Lower leg skin (tissue), 4 donors: ENCODE measurements at regions not wholly inside any gene's neighbourhood (a gene's known extent, or its start where the extent isn't known, plus 50 kb on each side); places are given as distances from the start of the nearest gene placed in this dataset.

Experiments used
- DNase-seq, 2 donors: peaks; one replicate each; pipeline ENCODE4 v3.0.0-alpha.2; 2019; ENCODE audit warnings: low spot score in 2 of 2
- H3K4me3 ChIP-seq: fragments of 200-600 bp; sonication (generic); 2 replicates; pipeline ENCODE4 v1.5.1; 2017; ENCODE audit warnings: mild to moderate bottlenecking, low read depth; ENCODE audit not compliant: poor library complexity, severe bottlenecking
- POLR2A ChIP-seq, 2 donors: fragments of 450-650 bp; IDR thresholded peaks; one replicate each; pipeline ENCODE4 v1.6.1; 2016 to 2017; ENCODE audit warnings: antibody characterized with exemption in 2 of 2, mild to moderate bottlenecking in 1 of 2, moderate library complexity in 1 of 2
- WGBS, 2 donors: methylation state at CpG; one replicate each; pipeline ENCODE4 v1.1.5; 2018; 5-methylcytosine and 5-hydroxymethylcytosine counted together
- intact Hi-C: fragments of 100-400 bp; cut with DNase I; formaldehyde crosslinking; loops from one replicate; pipeline ENCODE4 v1.15.0; 2023; ENCODE audit warnings: low total_unique reads
- TF ChIP-seq, protein P1 (sequence below), 3 donors: fragments of 450-650 bp; IDR thresholded peaks; one replicate each; pipeline ENCODE4 v1.5.1; 2016; ENCODE audit warnings: antibody characterized with exemption in 3 of 3, mild to moderate bottlenecking in 3 of 3, moderate library complexity in 2 of 3

DNA sequence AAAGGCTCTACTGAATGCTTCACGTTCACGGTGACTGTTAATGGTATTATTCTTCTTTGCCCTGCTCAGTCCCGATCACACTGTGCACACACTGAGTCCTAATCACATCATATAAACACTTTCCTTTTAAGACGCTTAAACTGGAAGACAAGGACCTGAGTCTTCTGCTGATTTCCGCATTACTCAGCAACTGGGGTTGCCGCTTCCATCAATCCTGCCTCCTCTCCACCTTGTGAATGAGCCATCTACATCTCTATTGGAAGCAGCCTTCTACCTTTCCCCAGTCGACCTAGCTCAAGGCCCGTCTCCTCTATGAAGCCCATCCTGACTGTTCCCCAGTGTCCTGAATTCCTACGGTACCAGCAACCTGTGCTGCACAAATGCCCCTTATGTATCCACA, 104.7 kb downstream of the NCOR2 start:
- intact Hi-C loops, result no loop called here
- TF ChIP-seq POLR2A (IDR thresholded peaks at IDR 0.05), result no peak
- TF ChIP-seq, protein P1, sequence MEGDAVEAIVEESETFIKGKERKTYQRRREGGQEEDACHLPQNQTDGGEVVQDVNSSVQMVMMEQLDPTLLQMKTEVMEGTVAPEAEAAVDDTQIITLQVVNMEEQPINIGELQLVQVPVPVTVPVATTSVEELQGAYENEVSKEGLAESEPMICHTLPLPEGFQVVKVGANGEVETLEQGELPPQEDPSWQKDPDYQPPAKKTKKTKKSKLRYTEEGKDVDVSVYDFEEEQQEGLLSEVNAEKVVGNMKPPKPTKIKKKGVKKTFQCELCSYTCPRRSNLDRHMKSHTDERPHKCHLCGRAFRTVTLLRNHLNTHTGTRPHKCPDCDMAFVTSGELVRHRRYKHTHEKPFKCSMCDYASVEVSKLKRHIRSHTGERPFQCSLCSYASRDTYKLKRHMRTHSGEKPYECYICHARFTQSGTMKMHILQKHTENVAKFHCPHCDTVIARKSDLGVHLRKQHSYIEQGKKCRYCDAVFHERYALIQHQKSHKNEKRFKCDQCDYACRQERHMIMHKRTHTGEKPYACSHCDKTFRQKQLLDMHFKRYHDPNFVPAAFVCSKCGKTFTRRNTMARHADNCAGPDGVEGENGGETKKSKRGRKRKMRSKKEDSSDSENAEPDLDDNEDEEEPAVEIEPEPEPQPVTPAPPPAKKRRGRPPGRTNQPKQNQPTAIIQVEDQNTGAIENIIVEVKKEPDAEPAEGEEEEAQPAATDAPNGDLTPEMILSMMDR (IDR thresholded peaks at IDR 0.05), result no peak
- no peak overlapping the region for H3K4me3 ChIP-seq
- no peak for DNase-seq
- 87% methylated on average over 9 of the region's 9 CpGs for WGBS, 2 donors

DNA sequence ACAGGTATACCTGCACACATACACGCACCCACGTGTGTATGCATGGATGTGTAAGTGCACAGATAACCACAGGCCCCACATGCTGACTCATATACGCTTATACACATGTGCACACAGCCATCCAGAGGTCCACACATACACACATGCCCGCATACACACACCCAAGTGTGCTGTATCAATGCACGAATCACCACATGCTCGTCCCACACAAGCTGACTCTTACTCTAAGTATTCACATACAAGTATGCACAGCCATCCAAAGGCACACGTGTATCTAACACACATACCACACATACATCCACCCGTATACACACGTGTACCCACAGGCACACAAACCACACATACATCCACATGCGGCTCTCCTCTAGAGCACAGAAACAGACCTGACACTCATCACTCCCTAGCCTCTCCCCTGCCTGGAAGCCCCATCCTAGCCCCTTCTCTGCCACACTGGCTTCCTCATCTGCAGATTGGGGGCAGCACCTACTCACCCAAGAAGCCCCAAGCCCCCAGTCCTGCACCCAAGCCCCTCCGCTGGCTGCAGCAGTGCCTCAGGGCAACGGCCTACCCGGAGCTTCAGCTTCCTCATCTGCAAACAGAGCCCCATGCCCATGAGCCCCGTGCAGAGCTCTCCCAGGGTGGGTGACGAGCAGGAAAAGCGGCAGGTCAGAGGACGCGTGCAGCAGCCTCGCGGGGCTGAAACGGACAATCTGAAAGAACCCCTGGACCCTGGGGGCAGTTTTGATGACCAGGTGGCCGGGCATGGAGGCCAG, 105.4 kb downstream of the NCOR2 start:
- TF ChIP-seq, protein P1 (IDR thresholded peaks at IDR 0.05), result no peak
- no peak for TF ChIP-seq POLR2A (IDR thresholded peaks at IDR 0.05)
- 82 to 85% methylated on average over 22 of the region's 22 CpGs for WGBS, 2 donors
- DNase-seq, result no peak
- intact Hi-C loops, result no loop called here
- no peak overlapping the region for H3K4me3 ChIP-seq

DNA sequence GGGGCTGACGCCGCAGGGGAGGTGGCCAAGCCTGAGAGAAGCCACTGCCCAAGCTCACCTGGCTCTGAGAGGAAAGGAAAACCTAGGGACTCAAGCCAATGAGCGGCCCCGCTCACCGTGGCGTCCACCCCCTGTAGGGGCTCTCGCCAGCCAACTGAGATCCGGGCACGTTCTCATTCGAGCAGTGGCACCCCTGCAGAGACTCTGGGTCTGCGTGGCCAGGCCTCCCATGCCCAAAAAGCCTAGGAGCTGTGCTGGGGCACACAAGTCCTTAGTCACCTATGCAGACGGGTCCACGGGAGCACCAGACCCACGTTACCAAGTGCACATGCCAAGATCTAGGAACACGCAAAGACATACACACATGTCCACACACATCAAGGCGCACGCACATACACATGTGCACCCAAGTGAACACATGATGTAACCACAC, 106.2 kb downstream of the NCOR2 start:
- TF ChIP-seq, protein P1 (IDR thresholded peaks at IDR 0.05), result no peak
- TF ChIP-seq POLR2A (IDR thresholded peaks at IDR 0.05), result no peak
- H3K4me3 ChIP-seq, result no peak overlapping the region
- no peak for DNase-seq
- 85% methylated on average over 8 to 17 of the region's 17 CpGs for WGBS, 2 donors
- intact Hi-C loops, result no loop called here

DNA sequence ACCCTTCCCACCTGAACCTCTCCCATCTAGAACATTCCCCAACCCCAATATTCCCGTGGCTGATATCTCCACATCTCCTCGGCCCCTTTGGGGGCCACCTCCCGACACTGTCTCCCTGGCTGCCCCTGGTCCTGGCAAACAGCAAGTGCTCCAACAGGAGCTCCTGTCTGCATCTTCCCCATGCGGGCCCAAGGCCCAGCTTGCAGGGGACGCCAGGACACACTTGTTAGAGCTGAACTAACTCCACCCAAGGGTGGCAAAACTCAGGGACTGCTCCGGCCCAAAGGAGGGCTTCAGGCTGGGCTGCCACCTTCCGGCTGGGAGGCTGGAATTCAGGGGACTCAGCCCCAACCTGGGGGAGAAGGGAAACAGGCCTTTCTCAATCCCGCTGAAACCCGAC, 106.6 kb downstream of the NCOR2 start:
- TF ChIP-seq, protein P1 (IDR thresholded peaks at IDR 0.05), result no peak
- TF ChIP-seq POLR2A (IDR thresholded peaks at IDR 0.05), result no peak
- no peak overlapping the region for H3K4me3 ChIP-seq
- 93 to 94% methylated on average over 8 to 9 of the region's 9 CpGs for WGBS, 2 donors
- no peak for DNase-seq
- intact Hi-C loops, result no loop called here

DNA sequence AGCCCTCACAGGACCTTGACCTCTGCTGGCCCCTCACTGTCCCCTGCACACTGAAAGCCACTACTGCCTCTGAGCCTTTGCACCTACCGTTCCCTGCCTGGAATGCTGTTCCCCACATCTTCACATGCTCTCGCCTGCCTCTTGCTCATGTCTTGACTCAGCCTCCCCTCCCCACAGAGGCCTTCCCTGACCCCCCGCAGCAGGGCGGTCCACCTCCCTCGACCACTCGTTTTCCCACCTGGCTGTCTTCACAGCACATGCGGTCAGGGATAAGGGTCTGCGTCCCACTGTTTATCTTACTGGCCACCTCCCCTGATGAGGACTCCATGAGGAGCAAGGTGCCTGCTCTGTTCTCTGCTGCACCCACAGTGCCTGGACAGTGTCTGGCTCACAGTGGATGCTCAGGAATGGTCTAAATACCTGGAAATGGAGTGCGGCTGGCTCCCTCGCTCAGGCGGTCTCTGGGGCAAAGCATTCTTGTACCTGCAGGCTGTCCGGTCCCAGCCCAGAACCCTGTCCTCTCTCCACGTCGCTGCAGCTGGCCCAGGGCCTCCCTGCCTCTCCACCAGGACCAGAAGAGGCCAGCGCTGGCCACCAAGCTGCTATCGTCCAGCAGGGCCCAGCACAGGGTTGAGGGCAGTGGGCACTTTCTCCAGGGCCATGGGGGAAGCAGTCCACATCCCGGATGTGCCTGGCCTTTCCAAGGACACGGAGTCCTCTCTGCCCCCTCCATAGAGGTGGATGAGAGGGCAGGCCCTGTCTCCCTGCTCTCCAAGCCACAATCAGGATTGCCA, 107.4 kb downstream of the NCOR2 start:
- intact Hi-C loops, result no loop called here
- 97 to 98% methylated on average over 18 of the region's 18 CpGs for WGBS, 2 donors
- no peak for DNase-seq
- no peak for TF ChIP-seq POLR2A (IDR thresholded peaks at IDR 0.05)
- TF ChIP-seq, protein P1 (IDR thresholded peaks at IDR 0.05), result no peak
- no peak overlapping the region for H3K4me3 ChIP-seq
